ENCODE measurements at regions not wholly inside any gene's neighbourhood (a gene's known extent, or its start where the extent isn't known, plus 50 kb on each side); places are given as distances from the start of the nearest gene placed in this dataset.

DNA sequence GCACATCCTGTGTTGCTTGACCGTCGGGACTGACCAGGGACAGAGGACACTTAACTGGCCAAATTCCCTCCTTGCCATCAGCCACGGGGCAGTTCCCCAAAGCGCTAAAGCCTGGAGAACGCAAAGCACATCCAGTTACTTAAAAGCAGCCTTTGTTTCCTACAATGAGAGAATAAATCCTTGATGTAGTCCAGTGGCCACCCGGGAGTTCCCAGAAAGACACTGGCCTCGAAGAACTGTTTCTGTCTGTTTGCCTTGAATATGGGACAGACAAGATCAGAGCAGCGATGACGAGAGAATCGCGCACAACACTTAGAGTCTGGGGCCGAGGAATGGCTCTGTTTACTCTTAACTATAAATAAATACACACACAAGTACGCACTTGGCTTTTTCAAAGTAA is 102.2 kb downstream of the TNFAIP2 start (continued):
- TF ChIP-seq, protein P1, sequence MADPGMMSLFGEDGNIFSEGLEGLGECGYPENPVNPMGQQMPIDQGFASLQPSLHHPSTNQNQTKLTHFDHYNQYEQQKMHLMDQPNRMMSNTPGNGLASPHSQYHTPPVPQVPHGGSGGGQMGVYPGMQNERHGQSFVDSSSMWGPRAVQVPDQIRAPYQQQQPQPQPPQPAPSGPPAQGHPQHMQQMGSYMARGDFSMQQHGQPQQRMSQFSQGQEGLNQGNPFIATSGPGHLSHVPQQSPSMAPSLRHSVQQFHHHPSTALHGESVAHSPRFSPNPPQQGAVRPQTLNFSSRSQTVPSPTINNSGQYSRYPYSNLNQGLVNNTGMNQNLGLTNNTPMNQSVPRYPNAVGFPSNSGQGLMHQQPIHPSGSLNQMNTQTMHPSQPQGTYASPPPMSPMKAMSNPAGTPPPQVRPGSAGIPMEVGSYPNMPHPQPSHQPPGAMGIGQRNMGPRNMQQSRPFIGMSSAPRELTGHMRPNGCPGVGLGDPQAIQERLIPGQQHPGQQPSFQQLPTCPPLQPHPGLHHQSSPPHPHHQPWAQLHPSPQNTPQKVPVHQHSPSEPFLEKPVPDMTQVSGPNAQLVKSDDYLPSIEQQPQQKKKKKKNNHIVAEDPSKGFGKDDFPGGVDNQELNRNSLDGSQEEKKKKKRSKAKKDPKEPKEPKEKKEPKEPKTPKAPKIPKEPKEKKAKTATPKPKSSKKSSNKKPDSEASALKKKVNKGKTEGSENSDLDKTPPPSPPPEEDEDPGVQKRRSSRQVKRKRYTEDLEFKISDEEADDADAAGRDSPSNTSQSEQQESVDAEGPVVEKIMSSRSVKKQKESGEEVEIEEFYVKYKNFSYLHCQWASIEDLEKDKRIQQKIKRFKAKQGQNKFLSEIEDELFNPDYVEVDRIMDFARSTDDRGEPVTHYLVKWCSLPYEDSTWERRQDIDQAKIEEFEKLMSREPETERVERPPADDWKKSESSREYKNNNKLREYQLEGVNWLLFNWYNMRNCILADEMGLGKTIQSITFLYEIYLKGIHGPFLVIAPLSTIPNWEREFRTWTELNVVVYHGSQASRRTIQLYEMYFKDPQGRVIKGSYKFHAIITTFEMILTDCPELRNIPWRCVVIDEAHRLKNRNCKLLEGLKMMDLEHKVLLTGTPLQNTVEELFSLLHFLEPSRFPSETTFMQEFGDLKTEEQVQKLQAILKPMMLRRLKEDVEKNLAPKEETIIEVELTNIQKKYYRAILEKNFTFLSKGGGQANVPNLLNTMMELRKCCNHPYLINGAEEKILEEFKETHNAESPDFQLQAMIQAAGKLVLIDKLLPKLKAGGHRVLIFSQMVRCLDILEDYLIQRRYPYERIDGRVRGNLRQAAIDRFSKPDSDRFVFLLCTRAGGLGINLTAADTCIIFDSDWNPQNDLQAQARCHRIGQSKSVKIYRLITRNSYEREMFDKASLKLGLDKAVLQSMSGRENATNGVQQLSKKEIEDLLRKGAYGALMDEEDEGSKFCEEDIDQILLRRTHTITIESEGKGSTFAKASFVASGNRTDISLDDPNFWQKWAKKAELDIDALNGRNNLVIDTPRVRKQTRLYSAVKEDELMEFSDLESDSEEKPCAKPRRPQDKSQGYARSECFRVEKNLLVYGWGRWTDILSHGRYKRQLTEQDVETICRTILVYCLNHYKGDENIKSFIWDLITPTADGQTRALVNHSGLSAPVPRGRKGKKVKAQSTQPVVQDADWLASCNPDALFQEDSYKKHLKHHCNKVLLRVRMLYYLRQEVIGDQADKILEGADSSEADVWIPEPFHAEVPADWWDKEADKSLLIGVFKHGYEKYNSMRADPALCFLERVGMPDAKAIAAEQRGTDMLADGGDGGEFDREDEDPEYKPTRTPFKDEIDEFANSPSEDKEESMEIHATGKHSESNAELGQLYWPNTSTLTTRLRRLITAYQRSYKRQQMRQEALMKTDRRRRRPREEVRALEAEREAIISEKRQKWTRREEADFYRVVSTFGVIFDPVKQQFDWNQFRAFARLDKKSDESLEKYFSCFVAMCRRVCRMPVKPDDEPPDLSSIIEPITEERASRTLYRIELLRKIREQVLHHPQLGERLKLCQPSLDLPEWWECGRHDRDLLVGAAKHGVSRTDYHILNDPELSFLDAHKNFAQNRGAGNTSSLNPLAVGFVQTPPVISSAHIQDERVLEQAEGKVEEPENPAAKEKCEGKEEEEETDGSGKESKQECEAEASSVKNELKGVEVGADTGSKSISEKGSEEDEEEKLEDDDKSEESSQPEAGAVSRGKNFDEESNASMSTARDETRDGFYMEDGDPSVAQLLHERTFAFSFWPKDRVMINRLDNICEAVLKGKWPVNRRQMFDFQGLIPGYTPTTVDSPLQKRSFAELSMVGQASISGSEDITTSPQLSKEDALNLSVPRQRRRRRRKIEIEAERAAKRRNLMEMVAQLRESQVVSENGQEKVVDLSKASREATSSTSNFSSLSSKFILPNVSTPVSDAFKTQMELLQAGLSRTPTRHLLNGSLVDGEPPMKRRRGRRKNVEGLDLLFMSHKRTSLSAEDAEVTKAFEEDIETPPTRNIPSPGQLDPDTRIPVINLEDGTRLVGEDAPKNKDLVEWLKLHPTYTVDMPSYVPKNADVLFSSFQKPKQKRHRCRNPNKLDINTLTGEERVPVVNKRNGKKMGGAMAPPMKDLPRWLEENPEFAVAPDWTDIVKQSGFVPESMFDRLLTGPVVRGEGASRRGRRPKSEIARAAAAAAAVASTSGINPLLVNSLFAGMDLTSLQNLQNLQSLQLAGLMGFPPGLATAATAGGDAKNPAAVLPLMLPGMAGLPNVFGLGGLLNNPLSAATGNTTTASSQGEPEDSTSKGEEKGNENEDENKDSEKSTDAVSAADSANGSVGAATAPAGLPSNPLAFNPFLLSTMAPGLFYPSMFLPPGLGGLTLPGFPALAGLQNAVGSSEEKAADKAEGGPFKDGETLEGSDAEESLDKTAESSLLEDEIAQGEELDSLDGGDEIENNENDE (IDR thresholded peaks at IDR 0.05; ENCODE audit: insufficient replicate concordance, low read length): no peak
- TF ChIP-seq SRF (IDR thresholded peaks at IDR 0.05; ENCODE audit: low read depth, low read length) (no peak), SIX5 (IDR thresholded peaks at IDR 0.05; ENCODE audit: low read depth, low read length) (no peak), SIN3A (conservative IDR thresholded peaks at IDR 0.05 in 1 of 2, IDR thresholded peaks at IDR 0.05 in 1 of 2; ENCODE audit: low read depth in 1 of 2, low read length in 2 of 2) (no peak), HDAC6 (IDR thresholded peaks at IDR 0.05; ENCODE audit: low read depth, low read length) (no peak), YY1 (IDR thresholded peaks at IDR 0.05; ENCODE audit: low read depth, low read length) (no peak), TEAD4 (IDR thresholded peaks at IDR 0.05; ENCODE audit: low read depth, low read length) (no peak), TAF1 (IDR thresholded peaks at IDR 0.05; ENCODE audit: low read depth, low read length) (no peak), EZH2 (IDR thresholded peaks at IDR 0.05; ENCODE audit: low read depth, low read length, severe bottlenecking) (no peak)
